ENCODE measurements at regions not wholly inside any gene's neighbourhood (a gene's known extent, or its start where the extent isn't known, plus 50 kb on each side); places are given as distances from the start of the nearest gene placed in this dataset.

GRCh38 chr2:123864416-123864815 lies 160.7 kb upstream of the CNTNAP5 start:
- Mint-ChIP-seq H3K27me3 (no peaks in the 10 kb centered on the region), H3K36me3 (no peaks in the 10 kb centered on the region), H3K9me3 (peaks cover 4 to 24% (median 11%) of the 10 kb centered on the region in 7 donors), H3K4me1 (no peaks in the 10 kb centered on the region), H3K4me3 (no peak overlapping the region), H3K27ac (no peak overlapping the region)
- ATAC-seq (ENCODE audit: low read depth in 2 of 2) = no peak
- H3K27me3 ChIP-seq (ENCODE audit: control insufficient read depth, insufficient read depth, low read length) = no peaks in the 10 kb centered on the region
- H3K36me3 ChIP-seq (ENCODE audit: control insufficient read depth, insufficient read depth, low read length) = no peaks in the 10 kb centered on the region
- H3K9me3 ChIP-seq (ENCODE audit: control insufficient read depth in 2 of 2, low read length in 2 of 2) = peaks cover 0 to 2% of the 10 kb centered on the region in 2 experiments
- no peak overlapping the region for H3K27ac ChIP-seq (ENCODE audit: insufficient read depth, low read length, poor library complexity, severe bottlenecking)
- H3K4me3 ChIP-seq (ENCODE audit: low read depth, low read length) = no peak overlapping the region
- no peak for DNase-seq
- H3K4me1 ChIP-seq (ENCODE audit: control insufficient read depth, insufficient read depth, low read length, poor library complexity, severe bottlenecking) = no peaks in the 10 kb centered on the region

- H3K4me1 ChIP-seq (ENCODE audit: control insufficient read depth, insufficient read depth, low read length, poor library complexity, severe bottlenecking) = no peaks in the 10 kb centered on the region
These were observed 154.7 kb upstream of the CNTNAP5 start for GRCh38 chr2:123870206-123870880.

GRCh38 chr2:123870881-123871276 lies 154.2 kb upstream of the CNTNAP5 start:
- no peaks in the 10 kb centered on the region for H3K27me3 ChIP-seq (ENCODE audit: control insufficient read depth, insufficient read depth, low read length)
- H3K9me3 Mint-ChIP-seq = peaks cover 0 to 14% (median 4%) of the 10 kb centered on the region in 7 donors
- no peaks in the 10 kb centered on the region for H3K4me1 ChIP-seq (ENCODE audit: control insufficient read depth, insufficient read depth, low read length, poor library complexity, severe bottlenecking)
- no peaks in the 10 kb centered on the region for H3K27me3 Mint-ChIP-seq
- peaks cover 3 to 5% of the 10 kb centered on the region in 2 experiments for H3K9me3 ChIP-seq (ENCODE audit: control insufficient read depth in 2 of 2, low read length in 2 of 2)
- no peak overlapping the region for H3K4me3 Mint-ChIP-seq
- H3K4me1 Mint-ChIP-seq = no peaks in the 10 kb centered on the region
- no peaks in the 10 kb centered on the region for H3K36me3 Mint-ChIP-seq
- H3K27ac Mint-ChIP-seq = no peak overlapping the region
- no peaks in the 10 kb centered on the region for H3K36me3 ChIP-seq (ENCODE audit: control insufficient read depth, insufficient read depth, low read length)
- no peak overlapping the region for H3K4me3 ChIP-seq (ENCODE audit: low read depth, low read length)
- ATAC-seq (ENCODE audit: low read depth in 2 of 2) (no peak), DNase-seq (no peak)
- H3K27ac ChIP-seq (ENCODE audit: insufficient read depth, low read length, poor library complexity, severe bottlenecking) = no peak overlapping the region

More at GRCh38 chr2:123870206-123870880, 154.7 kb upstream of the CNTNAP5 start:
- H3K27me3 ChIP-seq (ENCODE audit: control insufficient read depth, insufficient read depth, low read length) = no peaks in the 10 kb centered on the region
- H3K36me3 ChIP-seq (ENCODE audit: control insufficient read depth, insufficient read depth, low read length) = no peaks in the 10 kb centered on the region
- Mint-ChIP-seq H3K9me3 (peaks cover 0 to 14% (median 4%) of the 10 kb centered on the region in 7 donors), H3K4me3 (no peak overlapping the region), H3K36me3 (no peaks in the 10 kb centered on the region), H3K27me3 (no peaks in the 10 kb centered on the region), H3K4me1 (no peaks in the 10 kb centered on the region), H3K27ac (peak overlapping the region in 1 of 3 donors; percentile 14)
- no peak overlapping the region for H3K4me3 ChIP-seq (ENCODE audit: low read depth, low read length)
- H3K9me3 ChIP-seq (ENCODE audit: control insufficient read depth in 2 of 2, low read length in 2 of 2) = peaks cover 0 to 5% of the 10 kb centered on the region in 2 experiments
- ATAC-seq (ENCODE audit: low read depth in 2 of 2) (no peak), DNase-seq (no peak)
- H3K27ac ChIP-seq (ENCODE audit: insufficient read depth, low read length, poor library complexity, severe bottlenecking) = no peak overlapping the region

- ATAC-seq (ENCODE audit: low read depth in 2 of 2) (no peak), DNase-seq (no peak)
- Histone ChIP-seq H3K4me1 (ENCODE audit: control insufficient read depth, insufficient read depth, low read length, poor library complexity, severe bottlenecking) (no peaks in the 10 kb centered on the region), H3K4me3 (ENCODE audit: low read depth, low read length) (no peak overlapping the region), H3K9me3 (ENCODE audit: control insufficient read depth in 2 of 2, low read length in 2 of 2) (peaks cover 2 to 19% of the 10 kb centered on the region in 2 experiments), H3K27ac (ENCODE audit: insufficient read depth, low read length, poor library complexity, severe bottlenecking) (no peak overlapping the region), H3K27me3 (ENCODE audit: control insufficient read depth, insufficient read depth, low read length) (no peaks in the 10 kb centered on the region), H3K36me3 (ENCODE audit: control insufficient read depth, insufficient read depth, low read length) (no peaks in the 10 kb centered on the region)
- Mint-ChIP-seq H3K36me3 (no peaks in the 10 kb centered on the region), H3K9me3 (peaks cover 3 to 51% (median 9%) of the 10 kb centered on the region in 7 donors), H3K4me1 (no peaks in the 10 kb centered on the region), H3K4me3 (no peak overlapping the region), H3K27ac (no peak overlapping the region), H3K27me3 (no peaks in the 10 kb centered on the region)
These were observed 134.9 kb upstream of the CNTNAP5 start for GRCh38 chr2:123890148-123890547.

GRCh38 chr2:123894167-123894566 lies 130.9 kb upstream of the CNTNAP5 start:
- no peaks in the 10 kb centered on the region for H3K36me3 Mint-ChIP-seq
- H3K4me1 ChIP-seq (ENCODE audit: control insufficient read depth, insufficient read depth, low read length, poor library complexity, severe bottlenecking) = no peaks in the 10 kb centered on the region
- H3K27me3 Mint-ChIP-seq = no peaks in the 10 kb centered on the region
- no peak for DNase-seq
- H3K4me1 Mint-ChIP-seq = no peaks in the 10 kb centered on the region
- no peaks in the 10 kb centered on the region for H3K36me3 ChIP-seq (ENCODE audit: control insufficient read depth, insufficient read depth, low read length)
- ATAC-seq (ENCODE audit: low read depth in 2 of 2) = no peak
- H3K4me3 ChIP-seq (ENCODE audit: low read depth, low read length) = no peak overlapping the region
- H3K9me3 ChIP-seq (ENCODE audit: control insufficient read depth in 2 of 2, low read length in 2 of 2) = peaks cover 2 to 19% of the 10 kb centered on the region in 2 experiments
- H3K27me3 ChIP-seq (ENCODE audit: control insufficient read depth, insufficient read depth, low read length) = no peaks in the 10 kb centered on the region
- peaks cover 1 to 44% (median 16%) of the 10 kb centered on the region in 7 donors for H3K9me3 Mint-ChIP-seq
- H3K27ac Mint-ChIP-seq = no peak overlapping the region
- H3K4me3 Mint-ChIP-seq = no peak overlapping the region
- H3K27ac ChIP-seq (ENCODE audit: insufficient read depth, low read length, poor library complexity, severe bottlenecking) = no peak overlapping the region

- Mint-ChIP-seq H3K27ac (no peak overlapping the region), H3K9me3 (peaks cover 3 to 43% (median 21%) of the 10 kb centered on the region in 7 donors), H3K27me3 (no peaks in the 10 kb centered on the region), H3K36me3 (no peaks in the 10 kb centered on the region), H3K4me3 (no peak overlapping the region), H3K4me1 (no peaks in the 10 kb centered on the region)
- H3K9me3 ChIP-seq (ENCODE audit: control insufficient read depth in 2 of 2, low read length in 2 of 2) = peaks cover 2 to 15% of the 10 kb centered on the region in 2 experiments
- no peak overlapping the region for H3K4me3 ChIP-seq (ENCODE audit: low read depth, low read length)
- H3K36me3 ChIP-seq (ENCODE audit: control insufficient read depth, insufficient read depth, low read length) = no peaks in the 10 kb centered on the region
- H3K27me3 ChIP-seq (ENCODE audit: control insufficient read depth, insufficient read depth, low read length) = no peaks in the 10 kb centered on the region
- no peaks in the 10 kb centered on the region for H3K4me1 ChIP-seq (ENCODE audit: control insufficient read depth, insufficient read depth, low read length, poor library complexity, severe bottlenecking)
- DNase-seq = no peak
- ATAC-seq (ENCODE audit: low read depth in 2 of 2) = no peak
- H3K27ac ChIP-seq (ENCODE audit: insufficient read depth, low read length, poor library complexity, severe bottlenecking) = no peak overlapping the region
These were observed 129.4 kb upstream of the CNTNAP5 start for GRCh38 chr2:123895651-123896050.

GRCh38 chr2:123901256-123901655 lies 123.8 kb upstream of the CNTNAP5 start:
- Mint-ChIP-seq H3K27ac (no peak overlapping the region), H3K36me3 (no peaks in the 10 kb centered on the region)
- no peaks in the 10 kb centered on the region for H3K36me3 ChIP-seq (ENCODE audit: control insufficient read depth, insufficient read depth, low read length)

GRCh38 chr2:123906361-123906760 lies 118.7 kb upstream of the CNTNAP5 start:
- ATAC-seq (ENCODE audit: low read depth in 2 of 2) (no peak), DNase-seq (no peak)
- Histone ChIP-seq H3K36me3 (ENCODE audit: control insufficient read depth, insufficient read depth, low read length) (no peaks in the 10 kb centered on the region), H3K4me1 (ENCODE audit: control insufficient read depth, insufficient read depth, low read length, poor library complexity, severe bottlenecking) (no peaks in the 10 kb centered on the region), H3K27ac (ENCODE audit: insufficient read depth, low read length, poor library complexity, severe bottlenecking) (no peak overlapping the region), H3K4me3 (ENCODE audit: low read depth, low read length) (no peak overlapping the region), H3K27me3 (ENCODE audit: control insufficient read depth, insufficient read depth, low read length) (no peaks in the 10 kb centered on the region), H3K9me3 (ENCODE audit: control insufficient read depth in 2 of 2, low read length in 2 of 2) (peaks cover 1 to 3% of the 10 kb centered on the region in 2 experiments)
- Mint-ChIP-seq H3K27me3 (no peaks in the 10 kb centered on the region), H3K36me3 (no peaks in the 10 kb centered on the region), H3K4me1 (no peaks in the 10 kb centered on the region), H3K27ac (peak overlapping the region in 1 of 3 donors; percentile 48), H3K9me3 (peaks cover 0 to 31% (median 3%) of the 10 kb centered on the region in 7 donors), H3K4me3 (no peak overlapping the region)

More at GRCh38 chr2:123901256-123901655, 123.8 kb upstream of the CNTNAP5 start:
- ATAC-seq (ENCODE audit: low read depth in 2 of 2) (no peak), DNase-seq (no peak)
- H3K27me3 ChIP-seq (ENCODE audit: control insufficient read depth, insufficient read depth, low read length) = no peaks in the 10 kb centered on the region
- no peak overlapping the region for H3K4me3 Mint-ChIP-seq
- H3K9me3 Mint-ChIP-seq = peaks cover 3 to 32% (median 14%) of the 10 kb centered on the region in 7 donors
- no peak overlapping the region for H3K27ac ChIP-seq (ENCODE audit: insufficient read depth, low read length, poor library complexity, severe bottlenecking)
- peaks cover 3 to 12% of the 10 kb centered on the region in 2 experiments for H3K9me3 ChIP-seq (ENCODE audit: control insufficient read depth in 2 of 2, low read length in 2 of 2)
- H3K4me3 ChIP-seq (ENCODE audit: low read depth, low read length) = no peak overlapping the region
- H3K4me1 Mint-ChIP-seq = no peaks in the 10 kb centered on the region
- H3K4me1 ChIP-seq (ENCODE audit: control insufficient read depth, insufficient read depth, low read length, poor library complexity, severe bottlenecking) = no peaks in the 10 kb centered on the region
- H3K27me3 Mint-ChIP-seq = no peaks in the 10 kb centered on the region

All from CD4-positive, CD25-positive, alpha-beta regulatory T cell (primary cell).